Ishikawa (cell line): ENCODE measurements at regions not wholly inside any gene's neighbourhood (a gene's known extent, or its start where the extent isn't known, plus 50 kb on each side); places are given as distances from the start of the nearest gene placed in this dataset.

Experiments used
- EGR1 ChIP-seq: IDR thresholded peaks from 2 replicates; pipeline ENCODE4 v1.6.1; 2012
- EP300 ChIP-seq: IDR thresholded peaks from 2 replicates; pipeline ENCODE4 v1.6.1; 2012; ENCODE audit warnings: borderline replicate concordance
- FOXM1 ChIP-seq: IDR thresholded peaks from 2 replicates; pipeline ENCODE4 v1.6.1; 2012; ENCODE audit warnings: low read depth, borderline replicate concordance
- MAX ChIP-seq: IDR thresholded peaks from 2 replicates; pipeline ENCODE4 v1.6.1; 2012
- RAD21 ChIP-seq: IDR thresholded peaks from 2 replicates; pipeline ENCODE4 v1.6.1; 2012; ENCODE audit warnings: low read depth
- REST ChIP-seq: IDR thresholded peaks from 2 replicates; pipeline ENCODE4 v1.6.1; 2012; ENCODE audit warnings: low read depth, mild to moderate bottlenecking
- TAF1 ChIP-seq: IDR thresholded peaks from 2 replicates; pipeline ENCODE4 v1.6.1; 2012; ENCODE audit warnings: low read depth, mild to moderate bottlenecking
- TCF12 ChIP-seq: IDR thresholded peaks from 2 replicates; pipeline ENCODE4 v1.6.1; 2012; ENCODE audit warnings: low read depth

- TF ChIP-seq RAD21 (no peak), MAX (no peak), TAF1 (no peak), REST (no peak), EGR1 (no peak), TCF12 (no peak), EP300 (no peak), FOXM1 (no peak)
These were observed 182.2 kb downstream of the WDR11 start for GRCh38 chr10:121033366-121033765.
